ENCODE measurements at regions not wholly inside any gene's neighbourhood (a gene's known extent, or its start where the extent isn't known, plus 50 kb on each side); places are given as distances from the start of the nearest gene placed in this dataset.
A peak's percentile ranks its signal among the peaks of the same experiment; 100 is the strongest.

- no peak for DNase-seq (ENCODE audit: low spot score)
Observed at GRCh38 chr7:89926194-89926593, 228.1 kb upstream of the STEAP1 start.

GRCh38 chr7:89926701-89927100, 227.6 kb upstream of the STEAP1 start:
- no peak for DNase-seq (ENCODE audit: low spot score)

GRCh38 chr7:89927762-89928161, 226.5 kb upstream of the STEAP1 start:
- DNase-seq (ENCODE audit: low spot score): no peak

GRCh38 chr7:89928451-89928850, 225.8 kb upstream of the STEAP1 start:
- no peak for DNase-seq (ENCODE audit: low spot score)

- DNase-seq (ENCODE audit: low spot score): no peak
Observed at GRCh38 chr7:89934101-89934500, 220.2 kb upstream of the STEAP1 start.

- DNase-seq (ENCODE audit: low spot score): no peak
Observed at GRCh38 chr7:89943525-89944050, 210.7 kb upstream of the STEAP1 start.

- no peak for DNase-seq (ENCODE audit: low spot score)
Observed at GRCh38 chr7:89958525-89959068, 195.7 kb upstream of the STEAP1 start.

GRCh38 chr7:89966067-89966664, 188.1 kb upstream of the STEAP1 start:
- DNase-seq (ENCODE audit: low spot score): no peak

GRCh38 chr7:89975577-89975976, 178.7 kb upstream of the STEAP1 start:
- DNase-seq (ENCODE audit: low spot score): no peak

GRCh38 chr7:89987665-89988064, 166.6 kb upstream of the STEAP1 start:
- no peak for DNase-seq (ENCODE audit: low spot score)

- DNase-seq (ENCODE audit: low spot score): no peak
Observed at GRCh38 chr7:89988074-89988473, 166.2 kb upstream of the STEAP1 start.

- no peak for DNase-seq (ENCODE audit: low spot score)
Observed at GRCh38 chr7:89989454-89989853, 164.8 kb upstream of the STEAP1 start.

GRCh38 chr7:89994483-89994882, 159.8 kb upstream of the STEAP1 start:
- DNase-seq (ENCODE audit: low spot score): peak; percentile 2

GRCh38 chr7:89998554-89998953, 155.7 kb upstream of the STEAP1 start:
- no peak for DNase-seq (ENCODE audit: low spot score)

GRCh38 chr7:90005836-90006235, 148.4 kb upstream of the STEAP1 start:
- DNase-seq (ENCODE audit: low spot score): peak; percentile 13

- no peak for DNase-seq (ENCODE audit: low spot score)
Observed at GRCh38 chr7:90007001-90007654, 147.1 kb upstream of the STEAP1 start.

GRCh38 chr7:90007831-90008230, 146.4 kb upstream of the STEAP1 start:
- no peak for DNase-seq (ENCODE audit: low spot score)

GRCh38 chr7:90022213-90022612, 132.1 kb upstream of the STEAP1 start:
- DNase-seq (ENCODE audit: low spot score): no peak

- no peak for DNase-seq (ENCODE audit: low spot score)
Observed at GRCh38 chr7:90025771-90026170, 128.5 kb upstream of the STEAP1 start.

GRCh38 chr7:90033850-90034249, 120.4 kb upstream of the STEAP1 start:
- no peak for DNase-seq (ENCODE audit: low spot score)

GRCh38 chr7:90053094-90053493, 101.2 kb upstream of the STEAP1 start:
- DNase-seq (ENCODE audit: low spot score): no peak

- no peak for DNase-seq (ENCODE audit: low spot score)
Observed at GRCh38 chr7:90061077-90061476, 93.2 kb upstream of the STEAP1 start.

- DNase-seq (ENCODE audit: low spot score): no peak
Observed at GRCh38 chr7:90064370-90064769, 89.9 kb upstream of the STEAP1 start.

- no peak for DNase-seq (ENCODE audit: low spot score)
Observed at GRCh38 chr7:90067171-90067570, 87.1 kb upstream of the STEAP1 start.
